ENCODE measurements at regions not wholly inside any gene's neighbourhood (a gene's known extent, or its start where the extent isn't known, plus 50 kb on each side); places are given as distances from the start of the nearest gene placed in this dataset.

DNA sequence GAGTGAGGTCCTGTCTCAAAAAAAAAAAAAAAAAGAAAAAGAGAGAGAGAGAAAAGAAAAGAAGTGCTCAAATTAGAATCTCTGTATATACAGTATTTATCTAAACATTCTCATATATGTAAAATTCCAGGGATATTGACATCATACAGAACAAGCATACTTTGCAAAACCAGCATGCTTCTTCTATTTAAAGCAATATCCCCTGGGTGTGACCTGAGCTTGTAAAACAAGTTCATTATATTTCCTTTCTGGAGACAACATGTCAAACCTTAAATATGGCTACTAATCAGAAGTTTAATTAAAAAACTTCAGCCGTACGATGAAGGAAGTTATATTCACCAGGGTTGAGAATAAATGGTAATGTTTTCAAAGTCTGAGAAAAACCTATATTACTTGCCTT, 175.8 kb upstream of the HMGA2 start:
- Histone ChIP-seq H4K20me1 (ENCODE audit: control insufficient read depth, extremely low read depth, insufficient read depth, low read length) (no peaks in the 10 kb centered on the region), H3K79me2 (ENCODE audit: control insufficient read depth, insufficient read depth, low read length) (no peaks in the 10 kb centered on the region), H3K27ac (ENCODE audit: insufficient read depth, low read length) (peak overlapping the region; percentile 63), H3K36me3 (ENCODE audit: control insufficient read depth, insufficient read depth, low read length) (no peaks in the 10 kb centered on the region), H3K4me1 (ENCODE audit: control insufficient read depth, extremely low read depth, insufficient read depth, low read length) (peaks cover 3% of the 10 kb centered on the region), H3K27me3 (ENCODE audit: control insufficient read depth, insufficient read depth, low read length) (no peaks in the 10 kb centered on the region), H3K9ac (ENCODE audit: insufficient read depth, low read length) (no peak overlapping the region), H3K4me2 (ENCODE audit: extremely low read depth, insufficient read depth, low read length) (no peak overlapping the region), H3K4me3 (replicated peaks in 1 of 4; ENCODE audit: control extremely low read depth in 1 of 4, insufficient read depth in 1 of 4, low read depth in 3 of 4, low read length in 4 of 4) (no peak overlapping the region), H3K9me3 (ENCODE audit: control insufficient read depth, insufficient read depth, low read depth, low read length) (no peaks in the 10 kb centered on the region), H2AFZ (ENCODE audit: low read length) (no peak overlapping the region)
- DNase-seq (ENCODE audit: low read depth in 2 of 2), result no peak
- no peak for TF ChIP-seq EZH2 (IDR thresholded peaks at IDR 0.05; ENCODE audit: low read length, missing control alignments)
- TF ChIP-seq, protein P1, sequence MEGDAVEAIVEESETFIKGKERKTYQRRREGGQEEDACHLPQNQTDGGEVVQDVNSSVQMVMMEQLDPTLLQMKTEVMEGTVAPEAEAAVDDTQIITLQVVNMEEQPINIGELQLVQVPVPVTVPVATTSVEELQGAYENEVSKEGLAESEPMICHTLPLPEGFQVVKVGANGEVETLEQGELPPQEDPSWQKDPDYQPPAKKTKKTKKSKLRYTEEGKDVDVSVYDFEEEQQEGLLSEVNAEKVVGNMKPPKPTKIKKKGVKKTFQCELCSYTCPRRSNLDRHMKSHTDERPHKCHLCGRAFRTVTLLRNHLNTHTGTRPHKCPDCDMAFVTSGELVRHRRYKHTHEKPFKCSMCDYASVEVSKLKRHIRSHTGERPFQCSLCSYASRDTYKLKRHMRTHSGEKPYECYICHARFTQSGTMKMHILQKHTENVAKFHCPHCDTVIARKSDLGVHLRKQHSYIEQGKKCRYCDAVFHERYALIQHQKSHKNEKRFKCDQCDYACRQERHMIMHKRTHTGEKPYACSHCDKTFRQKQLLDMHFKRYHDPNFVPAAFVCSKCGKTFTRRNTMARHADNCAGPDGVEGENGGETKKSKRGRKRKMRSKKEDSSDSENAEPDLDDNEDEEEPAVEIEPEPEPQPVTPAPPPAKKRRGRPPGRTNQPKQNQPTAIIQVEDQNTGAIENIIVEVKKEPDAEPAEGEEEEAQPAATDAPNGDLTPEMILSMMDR (conservative IDR thresholded peaks at IDR 0.05 in 1 of 2, IDR thresholded peaks at IDR 0.05 in 1 of 2; ENCODE audit: low read depth in 1 of 2, low read length in 2 of 2), result no peak

DNA sequence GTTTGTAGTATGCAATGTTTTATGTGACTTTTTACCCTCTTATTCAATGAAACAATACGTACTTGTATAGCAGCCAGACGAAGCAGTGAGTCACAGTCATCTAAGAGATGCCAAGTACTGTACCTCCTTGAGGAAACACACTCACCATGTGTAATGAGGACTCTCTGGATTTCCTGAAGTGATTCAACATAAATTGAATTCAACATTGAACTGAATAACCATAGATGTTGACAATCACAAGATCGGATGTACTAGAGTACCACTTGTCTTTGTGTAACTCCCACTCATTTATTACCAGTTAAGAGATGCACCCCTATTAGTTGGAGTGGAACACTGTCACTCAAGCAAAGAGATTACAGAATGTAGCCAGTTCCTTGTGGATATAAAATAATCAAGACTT, 175.2 kb upstream of the HMGA2 start:
- peaks cover 2% of the 10 kb centered on the region for H3K4me1 ChIP-seq (ENCODE audit: control insufficient read depth, extremely low read depth, insufficient read depth, low read length)
- no peaks in the 10 kb centered on the region for H4K20me1 ChIP-seq (ENCODE audit: control insufficient read depth, extremely low read depth, insufficient read depth, low read length)
- no peaks in the 10 kb centered on the region for H3K27me3 ChIP-seq (ENCODE audit: control insufficient read depth, insufficient read depth, low read length)
- no peaks in the 10 kb centered on the region for H3K9me3 ChIP-seq (ENCODE audit: control insufficient read depth, insufficient read depth, low read depth, low read length)
- no peak for TF ChIP-seq EZH2 (IDR thresholded peaks at IDR 0.05; ENCODE audit: low read length, missing control alignments)
- TF ChIP-seq, protein P1 (conservative IDR thresholded peaks at IDR 0.05 in 1 of 2, IDR thresholded peaks at IDR 0.05 in 1 of 2; ENCODE audit: low read depth in 1 of 2, low read length in 2 of 2), result no peak
- DNase-seq (ENCODE audit: low read depth in 2 of 2), result peak; percentile 99 to 100
- no peaks in the 10 kb centered on the region for H3K79me2 ChIP-seq (ENCODE audit: control insufficient read depth, insufficient read depth, low read length)
- no peak overlapping the region for H3K4me2 ChIP-seq (ENCODE audit: extremely low read depth, insufficient read depth, low read length)
- no peak overlapping the region for H3K4me3 ChIP-seq (replicated peaks in 1 of 4; ENCODE audit: control extremely low read depth in 1 of 4, insufficient read depth in 1 of 4, low read depth in 3 of 4, low read length in 4 of 4)
- H2AFZ ChIP-seq (ENCODE audit: low read length), result no peak overlapping the region
- no peaks in the 10 kb centered on the region for H3K36me3 ChIP-seq (ENCODE audit: control insufficient read depth, insufficient read depth, low read length)
- H3K27ac ChIP-seq (ENCODE audit: insufficient read depth, low read length), result peak overlapping the region; percentile 63
- no peak overlapping the region for H3K9ac ChIP-seq (ENCODE audit: insufficient read depth, low read length)

GRCh38 chr12:65651060-65651459, 173.2 kb upstream of the HMGA2 start:
- no peak overlapping the region for H3K9ac ChIP-seq (ENCODE audit: insufficient read depth, low read length)
- no peaks in the 10 kb centered on the region for H3K36me3 ChIP-seq (ENCODE audit: control insufficient read depth, insufficient read depth, low read length)
- peaks cover 8% of the 10 kb centered on the region for H3K4me1 ChIP-seq (ENCODE audit: control insufficient read depth, extremely low read depth, insufficient read depth, low read length)
- H3K4me2 ChIP-seq (ENCODE audit: extremely low read depth, insufficient read depth, low read length), result no peak overlapping the region
- H3K4me3 ChIP-seq (replicated peaks in 1 of 4; ENCODE audit: control extremely low read depth in 1 of 4, insufficient read depth in 1 of 4, low read depth in 3 of 4, low read length in 4 of 4), result no peak overlapping the region
- DNase-seq (ENCODE audit: low read depth in 2 of 2), result no peak
- TF ChIP-seq EZH2 (IDR thresholded peaks at IDR 0.05; ENCODE audit: low read length, missing control alignments), result no peak
- TF ChIP-seq, protein P1 (conservative IDR thresholded peaks at IDR 0.05 in 1 of 2, IDR thresholded peaks at IDR 0.05 in 1 of 2; ENCODE audit: low read depth in 1 of 2, low read length in 2 of 2), result no peak
- no peaks in the 10 kb centered on the region for H3K9me3 ChIP-seq (ENCODE audit: control insufficient read depth, insufficient read depth, low read depth, low read length)
- no peaks in the 10 kb centered on the region for H3K79me2 ChIP-seq (ENCODE audit: control insufficient read depth, insufficient read depth, low read length)
- H4K20me1 ChIP-seq (ENCODE audit: control insufficient read depth, extremely low read depth, insufficient read depth, low read length), result no peaks in the 10 kb centered on the region
- H2AFZ ChIP-seq (ENCODE audit: low read length), result no peak overlapping the region
- no peaks in the 10 kb centered on the region for H3K27me3 ChIP-seq (ENCODE audit: control insufficient read depth, insufficient read depth, low read length)
- H3K27ac ChIP-seq (ENCODE audit: insufficient read depth, low read length), result peak overlapping the region; percentile 11

Measured in fibroblast of lung (primary cell).